ENCODE measurements at regions not wholly inside any gene's neighbourhood (a gene's known extent, or its start where the extent isn't known, plus 50 kb on each side); places are given as distances from the start of the nearest gene placed in this dataset.

DNA sequence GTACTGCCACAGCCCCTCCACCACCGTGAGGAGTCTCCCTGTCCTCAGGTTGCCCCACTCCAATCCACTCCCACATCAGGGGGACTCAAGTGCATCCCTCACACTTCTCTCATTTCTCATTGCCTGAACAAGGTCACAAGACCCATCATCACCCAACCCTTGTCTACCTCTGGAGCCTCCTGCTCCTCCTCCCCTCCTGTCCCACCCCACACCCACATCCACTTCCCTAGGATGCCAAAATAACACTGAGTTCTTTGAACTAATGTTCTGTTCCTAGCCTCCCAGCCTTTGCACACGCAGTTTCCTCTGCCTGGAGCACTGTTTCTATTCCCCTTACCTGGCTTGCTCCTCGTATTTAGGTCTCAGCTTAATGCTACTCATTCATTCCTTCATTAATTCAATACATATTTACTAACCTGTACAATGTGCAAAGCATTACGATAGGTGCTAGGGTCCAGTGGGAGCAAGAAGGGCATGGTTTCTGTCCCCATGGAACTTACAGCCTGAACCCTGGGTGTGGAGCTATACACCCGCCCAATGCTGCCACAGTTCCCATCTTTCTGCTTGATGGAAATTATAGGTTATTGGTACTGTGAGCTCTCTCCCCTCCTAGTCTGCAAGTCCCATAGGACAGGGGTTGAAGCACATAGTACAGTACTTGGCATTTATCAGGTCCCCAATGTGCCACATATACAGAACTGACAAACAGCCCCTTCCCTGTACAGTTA, 96.1 kb upstream of the GRIK3 start:
- no peak for DNase-seq

DNA sequence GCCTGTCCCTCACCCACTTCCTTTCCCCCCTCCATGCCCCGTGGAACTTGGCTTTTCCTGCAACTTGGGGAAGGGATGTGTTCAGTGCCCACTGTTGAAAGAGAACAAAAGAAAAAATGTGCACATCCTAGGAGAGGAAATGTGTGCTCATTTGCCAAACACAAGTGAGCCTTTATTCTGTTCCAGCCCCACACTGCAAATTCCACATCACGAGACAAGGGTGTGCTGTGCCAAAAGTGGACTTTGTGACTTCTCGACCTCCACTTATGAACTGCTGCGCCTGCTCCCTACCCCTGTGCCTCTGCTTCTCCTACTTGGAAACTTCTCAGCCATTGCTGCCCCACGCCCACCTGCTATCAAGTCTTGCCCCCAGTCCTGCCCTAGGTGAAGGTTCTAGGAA, 97.0 kb upstream of the GRIK3 start:
- DNase-seq, result no peak

- DNase-seq, result no peak
These were observed 99.2 kb upstream of the GRIK3 start for GRCh38 chr1:37133276-37134145.

- DNase-seq, result no peak
These were observed 100.3 kb upstream of the GRIK3 start for GRCh38 chr1:37134599-37134998.

DNA sequence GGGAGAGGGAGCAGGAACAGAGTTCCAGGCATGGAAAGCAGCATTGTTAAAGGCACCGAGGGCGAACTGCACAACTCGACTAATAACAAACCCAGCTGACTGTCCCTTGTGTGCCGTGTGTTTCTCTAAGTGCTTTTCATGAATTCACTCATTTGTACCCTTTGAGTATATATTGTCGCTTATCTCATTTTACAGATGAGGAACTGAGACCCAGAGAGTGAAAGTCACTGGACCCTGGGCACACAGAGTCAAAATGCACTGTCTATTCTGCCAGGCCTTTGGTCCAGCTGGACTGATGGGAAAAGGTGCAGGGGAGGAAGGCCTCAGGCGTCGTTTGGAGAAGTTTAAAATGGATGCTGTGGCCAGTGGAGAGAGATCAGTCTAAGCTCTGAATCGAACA, 100.7 kb upstream of the GRIK3 start:
- no peak for DNase-seq

GRCh38 chr1:37137014-37137413, 102.7 kb upstream of the GRIK3 start:
- DNase-seq, result no peak

DNA sequence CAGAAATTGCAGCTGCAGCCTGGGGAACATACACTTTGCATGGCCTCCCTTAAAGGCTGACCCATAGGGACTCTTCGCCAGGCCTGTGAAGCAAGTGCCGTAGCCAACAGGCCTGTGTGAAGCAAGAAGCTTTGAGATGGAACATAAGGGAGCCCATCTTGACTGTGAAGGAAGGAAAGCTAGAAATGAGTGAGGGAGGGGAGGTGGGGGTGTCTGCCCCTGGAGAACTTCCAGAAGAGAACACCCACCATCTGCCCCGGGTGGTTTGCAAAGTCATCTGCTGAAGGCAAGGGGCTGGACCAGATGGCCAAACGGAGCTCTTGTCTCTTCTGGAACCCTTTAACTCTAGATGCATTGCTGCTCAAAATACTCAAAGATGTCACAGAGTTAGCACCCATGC, 103.3 kb upstream of the GRIK3 start:
- no peak for DNase-seq

GRCh38 chr1:37143800-37144199, 109.5 kb upstream of the GRIK3 start:
- no peak for DNase-seq

- DNase-seq, result no peak
These were observed 111.8 kb upstream of the GRIK3 start for GRCh38 chr1:37146071-37146470.

DNA sequence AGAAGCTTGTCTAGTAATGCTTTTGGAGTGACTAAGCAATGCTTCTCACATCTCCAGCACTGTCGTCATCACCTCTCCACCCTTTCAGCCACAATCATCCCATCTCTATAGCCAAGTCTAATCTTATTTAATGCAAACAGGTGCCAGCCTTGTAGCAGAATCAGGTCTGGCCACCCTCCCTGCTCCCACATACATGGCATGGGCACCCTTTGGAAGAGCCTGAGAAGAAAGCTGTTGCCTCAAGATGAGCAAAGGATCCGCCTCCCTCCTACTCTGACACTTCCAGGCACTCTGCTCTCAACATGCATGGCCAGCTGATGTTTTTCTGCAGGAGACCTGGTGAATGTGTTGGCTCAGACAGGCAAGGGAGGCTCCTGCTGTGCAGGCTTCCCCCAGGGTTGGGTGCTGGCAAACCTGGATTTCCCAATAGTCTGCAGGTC, 113.1 kb upstream of the GRIK3 start:
- DNase-seq, result no peak

DNA sequence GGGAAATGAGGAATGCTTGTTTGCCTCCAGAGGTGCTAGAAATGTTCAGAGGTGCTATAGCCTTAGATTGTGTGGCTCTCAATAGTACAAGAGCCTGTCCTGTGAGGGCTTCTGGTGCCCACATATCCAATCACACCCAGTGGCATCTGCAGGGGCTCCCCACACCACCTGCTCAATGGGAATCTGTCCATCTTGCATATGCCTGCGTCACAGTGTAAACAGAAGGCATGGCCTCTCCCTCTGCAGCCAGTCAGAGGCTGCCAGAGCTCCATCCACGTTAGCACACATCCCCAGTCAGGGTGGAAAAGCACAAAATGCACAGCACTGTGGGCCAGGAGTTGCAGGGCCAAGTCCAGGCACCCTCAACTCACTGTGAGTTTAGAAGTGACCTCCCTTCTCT, 113.6 kb upstream of the GRIK3 start:
- DNase-seq, result no peak

DNA sequence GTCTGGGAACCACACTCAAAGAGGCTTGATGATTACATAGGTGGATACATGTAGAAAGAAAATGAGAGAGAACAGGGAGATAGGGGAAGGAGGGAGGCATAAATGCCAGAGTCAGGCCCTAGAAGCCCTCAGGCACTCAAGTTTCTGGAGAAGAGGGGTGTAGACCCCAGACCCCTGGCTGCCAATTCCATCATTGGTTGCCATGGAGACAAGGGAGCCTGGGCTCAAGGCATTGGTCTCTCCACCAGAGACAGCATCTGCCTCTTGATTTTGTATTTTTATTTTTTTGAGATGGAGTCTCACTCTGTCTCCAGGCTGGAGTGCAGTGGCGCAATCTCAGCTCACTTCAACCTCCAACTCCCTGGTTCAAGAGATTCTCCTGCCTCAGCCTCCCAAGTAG, 114.3 kb upstream of the GRIK3 start:
- no peak for DNase-seq

- no peak for DNase-seq
These were observed 115.0 kb upstream of the GRIK3 start for GRCh38 chr1:37149296-37149695.

DNA sequence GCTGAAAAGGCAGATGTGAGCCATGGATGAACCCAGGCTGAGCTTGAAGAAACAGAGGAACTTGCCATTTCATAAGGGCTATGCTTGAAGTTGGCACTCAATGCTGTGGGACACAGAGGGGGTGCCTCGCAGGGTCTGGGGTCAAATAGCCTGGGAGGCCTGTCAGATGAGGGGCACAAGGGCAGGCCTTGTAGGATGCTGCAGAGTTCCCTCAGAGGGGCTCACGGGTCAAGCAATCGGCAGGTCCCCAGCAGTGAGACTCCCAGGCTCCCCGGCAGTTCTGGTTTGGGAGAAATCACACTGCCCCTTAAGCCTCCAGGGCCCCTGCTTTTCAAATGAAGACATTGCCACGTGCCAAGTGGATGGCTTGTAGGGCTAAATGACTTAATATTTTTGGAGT, 116.7 kb upstream of the GRIK3 start:
- DNase-seq, result no peak

- DNase-seq, result no peak
These were observed 117.5 kb upstream of the GRIK3 start for GRCh38 chr1:37151789-37152188.

DNA sequence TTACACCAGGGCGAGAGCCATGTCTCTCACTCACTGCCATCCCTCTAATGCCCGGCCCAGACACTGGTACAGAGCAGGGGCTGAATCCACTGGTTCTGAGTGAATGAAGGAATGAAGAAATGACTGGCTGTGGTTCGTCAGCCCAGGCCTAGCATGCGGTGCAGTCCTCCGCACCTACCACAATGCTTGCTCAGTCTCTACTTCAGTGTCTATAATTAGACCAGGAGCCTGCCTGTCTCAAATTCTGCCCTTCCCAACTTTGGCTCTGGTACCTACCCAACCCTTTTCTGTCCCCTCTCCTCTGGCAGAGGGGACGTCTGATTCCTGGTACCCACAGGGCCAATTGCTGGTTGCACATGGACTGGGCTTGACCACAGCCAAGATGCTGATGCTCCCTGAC, 118.2 kb upstream of the GRIK3 start:
- no peak for DNase-seq

- DNase-seq, result no peak
These were observed 119.1 kb upstream of the GRIK3 start for GRCh38 chr1:37153116-37154100.

DNA sequence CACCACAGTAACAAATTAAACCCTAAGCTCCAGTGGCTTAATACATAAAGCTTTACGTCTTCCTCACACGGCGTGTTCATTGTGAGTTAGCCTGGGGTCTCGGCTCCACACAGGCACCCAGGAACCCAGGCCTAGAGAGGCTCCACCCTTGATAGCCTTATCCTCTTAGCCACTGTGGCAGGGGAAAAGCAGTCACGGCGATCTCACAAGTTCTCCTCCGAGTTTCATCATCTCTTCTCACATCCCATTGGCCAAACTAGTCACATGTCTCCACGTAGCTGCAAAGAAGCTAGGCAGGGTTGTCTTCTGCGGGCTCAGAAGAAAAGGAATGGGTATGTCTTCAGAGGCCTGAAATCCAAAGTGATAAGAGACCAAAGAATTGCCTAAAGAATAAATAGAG, 122.3 kb upstream of the GRIK3 start:
- no peak for DNase-seq

DNA sequence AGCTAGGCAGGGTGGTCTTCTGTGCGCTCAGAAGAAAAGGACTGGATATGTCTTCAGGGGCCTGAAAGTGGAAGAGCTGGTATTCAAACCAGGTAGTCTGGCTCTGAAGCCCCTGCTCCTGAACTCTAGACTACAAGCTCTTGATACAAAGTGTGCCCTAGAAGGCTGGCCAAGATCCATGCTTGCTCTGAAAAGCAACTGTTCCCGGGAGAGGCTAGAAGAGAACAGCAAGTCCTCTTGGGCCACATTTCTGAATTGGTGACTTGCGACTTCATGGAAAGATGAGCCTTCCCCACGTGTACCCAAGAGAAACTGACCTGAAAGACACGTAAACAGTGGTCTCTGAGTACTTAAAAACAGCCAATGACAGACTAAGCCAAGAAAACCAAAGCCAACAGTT, 123.3 kb upstream of the GRIK3 start:
- DNase-seq, result no peak

- no peak for DNase-seq
These were observed 123.9 kb upstream of the GRIK3 start for GRCh38 chr1:37158113-37158749.

DNA sequence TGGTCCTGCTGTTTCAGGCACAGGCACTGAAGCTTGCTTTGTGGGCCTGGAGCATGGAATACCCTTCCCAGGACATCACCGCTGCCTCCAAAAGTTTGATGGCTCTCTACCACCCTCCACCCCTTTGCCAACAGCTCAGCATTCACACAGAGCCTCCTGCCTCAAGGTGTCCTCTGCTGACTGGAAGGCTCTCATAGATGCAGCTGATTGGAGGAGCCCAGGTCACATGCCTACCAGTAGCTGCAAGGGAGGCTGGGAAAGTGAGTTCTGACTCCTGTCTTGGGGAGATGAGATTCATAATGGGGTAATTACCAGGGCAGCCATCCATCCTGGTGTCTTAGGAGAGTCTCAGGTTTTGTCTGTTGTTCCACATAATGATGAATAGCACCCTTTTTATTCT, 124.8 kb upstream of the GRIK3 start:
- no peak for DNase-seq

DNA sequence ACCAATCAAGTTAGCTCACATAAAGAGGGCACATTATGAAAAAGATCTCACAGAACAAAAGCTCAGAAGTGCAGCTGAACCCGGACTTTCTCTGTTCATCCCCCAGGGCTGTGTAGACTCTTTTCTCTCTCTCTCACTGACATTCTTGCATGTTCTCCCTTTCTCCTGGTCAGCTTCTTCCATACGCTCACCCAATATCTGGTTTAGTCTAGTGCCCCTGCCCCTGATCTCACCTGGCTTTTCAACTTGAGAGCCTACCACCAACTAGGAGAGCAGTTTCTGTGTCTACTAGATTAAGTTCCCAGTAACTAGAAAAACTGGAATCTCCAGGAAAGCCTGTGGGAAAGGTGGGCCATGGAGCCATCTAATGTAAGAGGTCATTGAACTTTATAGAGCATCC, 126.9 kb upstream of the GRIK3 start:
- no peak for DNase-seq

DNA sequence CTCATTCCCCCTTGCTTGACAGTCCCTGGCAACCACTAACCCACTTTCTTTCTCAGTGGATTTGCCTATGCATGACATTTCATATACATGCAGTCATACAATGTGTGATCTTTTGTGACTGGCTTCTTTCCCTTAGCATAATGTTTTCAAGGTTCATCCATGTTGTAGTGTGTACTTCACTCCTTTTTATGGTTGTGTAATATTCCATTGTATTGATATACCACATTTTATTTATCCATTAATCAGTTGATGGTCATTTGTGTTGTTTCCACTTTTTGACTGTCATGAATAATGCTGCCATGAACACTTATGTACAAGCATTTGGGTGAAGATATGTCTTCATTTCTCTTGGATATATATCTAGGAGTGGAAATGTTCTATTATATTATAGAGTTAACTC, 127.7 kb upstream of the GRIK3 start:
- no peak for DNase-seq

Measured in NCI-H510A (cell line).